ENCODE measurements at regions not wholly inside any gene's neighbourhood (a gene's known extent, or its start where the extent isn't known, plus 50 kb on each side); places are given as distances from the start of the nearest gene placed in this dataset.
"Not testable (repeated sequence)": the region's sequence is repeated elsewhere in the genome, so short reads cannot be mapped to it uniquely, and the experiment has no call there.

GRCh38 chr1:145535461-145535860 is 72.3 kb upstream of the GPR89A start:
- TF ChIP-seq TOX (CRISPR knock-in tag; IDR thresholded peaks at IDR 0.05; ENCODE audit: borderline replicate concordance); ESRRG (CRISPR knock-in tag; IDR thresholded peaks at IDR 0.05); PPARA (CRISPR knock-in tag; IDR thresholded peaks at IDR 0.05; ENCODE audit: borderline replicate concordance); PATZ1 (CRISPR knock-in tag; IDR thresholded peaks at IDR 0.05; ENCODE audit: borderline replicate concordance); ZFP3 (CRISPR knock-in tag; IDR thresholded peaks at IDR 0.05); OSR1 (CRISPR knock-in tag; IDR thresholded peaks at IDR 0.05); TSHZ2 (CRISPR knock-in tag; IDR thresholded peaks at IDR 0.05); ZFP30 (CRISPR knock-in tag; IDR thresholded peaks at IDR 0.05); POU6F1 (CRISPR knock-in tag; IDR thresholded peaks at IDR 0.05; ENCODE audit: borderline replicate concordance, low read depth); GLIS3 (CRISPR knock-in tag; IDR thresholded peaks at IDR 0.05); CREB5 (CRISPR knock-in tag; IDR thresholded peaks at IDR 0.05; ENCODE audit: low read depth); ARNTL (CRISPR knock-in tag; IDR thresholded peaks at IDR 0.05; ENCODE audit: borderline replicate concordance, low read depth): not testable (repeated sequence)
